Parathyroid adenoma (tissue), 2 donors: ENCODE measurements at regions not wholly inside any gene's neighbourhood (a gene's known extent, or its start where the extent isn't known, plus 50 kb on each side); places are given as distances from the start of the nearest gene placed in this dataset.

Experiments
- H2AFZ ChIP-seq: fragments of 300-600 bp; sonication (generic); one replicate; pipeline ENCODE4 v1.7.0; 2017; ENCODE audit warnings: antibody characterized with exemption, mild to moderate bottlenecking
- H3K27ac ChIP-seq: fragments of 300-600 bp; sonication (generic); one replicate; pipeline ENCODE4 v1.7.0; 2017
- H3K27me3 ChIP-seq: fragments of 300-600 bp; sonication (generic); one replicate; pipeline ENCODE4 v1.7.0; 2017; ENCODE audit warnings: low read length; ENCODE audit not compliant: control insufficient read depth, insufficient read depth
- H3K36me3 ChIP-seq: fragments of 300-600 bp; sonication (generic); one replicate; pipeline ENCODE4 v1.7.0; 2017; ENCODE audit warnings: low read length; ENCODE audit not compliant: control insufficient read depth, insufficient read depth
- H3K4me1 ChIP-seq: fragments of 300-600 bp; sonication (generic); one replicate; pipeline ENCODE4 v1.7.0; 2017; ENCODE audit warnings: control low read depth
- H3K4me2 ChIP-seq: fragments of 300-600 bp; sonication (generic); one replicate; pipeline ENCODE4 v1.7.0; 2017; ENCODE audit warnings: low read length
- H3K4me3 ChIP-seq: fragments of 300-600 bp; sonication (generic); one replicate; pipeline ENCODE4 v1.7.0; 2017; ENCODE audit warnings: low read depth, low read length
- H3K79me2 ChIP-seq: fragments of 300-600 bp; sonication (generic); one replicate; pipeline ENCODE4 v1.7.0; 2017; ENCODE audit warnings: control low read depth
- H3K9ac ChIP-seq: fragments of 300-600 bp; sonication (generic); one replicate; pipeline ENCODE4 v1.7.0; 2017; ENCODE audit warnings: mild to moderate bottlenecking
- H3K9me3 ChIP-seq: fragments of 300-600 bp; sonication (generic); one replicate; pipeline ENCODE4 v1.7.0; 2017; ENCODE audit warnings: low read length; ENCODE audit not compliant: control insufficient read depth
- CTCF ChIP-seq: fragments of 300-600 bp; sonication (generic); IDR thresholded peaks from one replicate; pipeline ENCODE4 v1.7.0; 2017; ENCODE audit warnings: antibody characterized with exemption, mild to moderate bottlenecking
- donor health status: primary hyperparathyroidism.

- Histone ChIP-seq H3K9ac (no peak overlapping the region), H3K36me3 (no peaks in the 10 kb centered on the region), H3K27me3 (no peaks in the 10 kb centered on the region), H3K27ac (no peak overlapping the region), H3K4me1 (no peaks in the 10 kb centered on the region), H3K4me2 (no peak overlapping the region), H3K9me3 (no peaks in the 10 kb centered on the region), H2AFZ (no peak overlapping the region), H3K79me2 (no peaks in the 10 kb centered on the region), H3K4me3 (no peak overlapping the region)
- no peak for TF ChIP-seq CTCF
These were observed 92.6 kb upstream of the ARRDC4 start for GRCh38 chr15:97867870-97868269.

GRCh38 chr15:97868981-97869380, 91.5 kb upstream of the ARRDC4 start:
- no peak overlapping the region for H3K4me2 ChIP-seq
- H3K4me3 ChIP-seq = no peak overlapping the region
- no peaks in the 10 kb centered on the region for H3K9me3 ChIP-seq
- no peaks in the 10 kb centered on the region for H3K36me3 ChIP-seq
- no peak overlapping the region for H2AFZ ChIP-seq
- H3K27me3 ChIP-seq = no peaks in the 10 kb centered on the region
- H3K9ac ChIP-seq = no peak overlapping the region
- TF ChIP-seq CTCF = no peak
- H3K4me1 ChIP-seq = no peaks in the 10 kb centered on the region
- H3K27ac ChIP-seq = no peak overlapping the region
- no peaks in the 10 kb centered on the region for H3K79me2 ChIP-seq

GRCh38 chr15:97870771-97871170, 89.7 kb upstream of the ARRDC4 start:
- no peak for TF ChIP-seq CTCF
- no peaks in the 10 kb centered on the region for H3K9me3 ChIP-seq
- no peaks in the 10 kb centered on the region for H3K36me3 ChIP-seq
- H3K4me2 ChIP-seq = no peak overlapping the region
- no peaks in the 10 kb centered on the region for H3K4me1 ChIP-seq
- H3K9ac ChIP-seq = no peak overlapping the region
- H2AFZ ChIP-seq = no peak overlapping the region
- no peak overlapping the region for H3K4me3 ChIP-seq
- H3K79me2 ChIP-seq = no peaks in the 10 kb centered on the region
- H3K27ac ChIP-seq = no peak overlapping the region
- no peaks in the 10 kb centered on the region for H3K27me3 ChIP-seq

- H3K79me2 ChIP-seq = no peaks in the 10 kb centered on the region
- TF ChIP-seq CTCF = no peak
- no peak overlapping the region for H3K9ac ChIP-seq
- no peak overlapping the region for H2AFZ ChIP-seq
- no peaks in the 10 kb centered on the region for H3K36me3 ChIP-seq
- no peaks in the 10 kb centered on the region for H3K9me3 ChIP-seq
- no peak overlapping the region for H3K4me2 ChIP-seq
- no peak overlapping the region for H3K27ac ChIP-seq
- no peaks in the 10 kb centered on the region for H3K27me3 ChIP-seq
- H3K4me1 ChIP-seq = no peaks in the 10 kb centered on the region
- no peak overlapping the region for H3K4me3 ChIP-seq
These were observed 86.4 kb upstream of the ARRDC4 start for GRCh38 chr15:97874139-97874538.

- H3K4me1 ChIP-seq = no peaks in the 10 kb centered on the region
- H3K79me2 ChIP-seq = no peaks in the 10 kb centered on the region
- no peak overlapping the region for H3K27ac ChIP-seq
- H3K9ac ChIP-seq = no peak overlapping the region
- no peak overlapping the region for H3K4me2 ChIP-seq
- H2AFZ ChIP-seq = no peak overlapping the region
- no peaks in the 10 kb centered on the region for H3K27me3 ChIP-seq
- no peak for TF ChIP-seq CTCF
- H3K36me3 ChIP-seq = no peaks in the 10 kb centered on the region
- H3K9me3 ChIP-seq = no peaks in the 10 kb centered on the region
- no peak overlapping the region for H3K4me3 ChIP-seq
These were observed 85.4 kb upstream of the ARRDC4 start for GRCh38 chr15:97875025-97875512.
